SK-N-MC (cell line): ENCODE measurements at regions not wholly inside any gene's neighbourhood (a gene's known extent, or its start where the extent isn't known, plus 50 kb on each side); places are given as distances from the start of the nearest gene placed in this dataset.

Source experiments
- EZH2 ChIP-seq: fragments of 200-600 bp; sonication (generic); IDR thresholded peaks from one replicate; pipeline ENCODE4 v1.6.1; 2017; ENCODE audit warnings: antibody characterized with exemption
- FOXP2 ChIP-seq: optimal IDR thresholded peaks from 2 replicates; pipeline ENCODE3; 2011; ENCODE audit warnings: mild to moderate bottlenecking, moderate library complexity; ENCODE audit not compliant: insufficient read depth; ENCODE audit errors: extremely low read length, control extremely low read depth
- POLR2AphosphoS5 ChIP-seq: IDR thresholded peaks from 2 replicates; pipeline ENCODE4 v1.6.1; 2012; ENCODE audit warnings: mild to moderate bottlenecking, low read depth, low read length, borderline replicate concordance

DNA sequence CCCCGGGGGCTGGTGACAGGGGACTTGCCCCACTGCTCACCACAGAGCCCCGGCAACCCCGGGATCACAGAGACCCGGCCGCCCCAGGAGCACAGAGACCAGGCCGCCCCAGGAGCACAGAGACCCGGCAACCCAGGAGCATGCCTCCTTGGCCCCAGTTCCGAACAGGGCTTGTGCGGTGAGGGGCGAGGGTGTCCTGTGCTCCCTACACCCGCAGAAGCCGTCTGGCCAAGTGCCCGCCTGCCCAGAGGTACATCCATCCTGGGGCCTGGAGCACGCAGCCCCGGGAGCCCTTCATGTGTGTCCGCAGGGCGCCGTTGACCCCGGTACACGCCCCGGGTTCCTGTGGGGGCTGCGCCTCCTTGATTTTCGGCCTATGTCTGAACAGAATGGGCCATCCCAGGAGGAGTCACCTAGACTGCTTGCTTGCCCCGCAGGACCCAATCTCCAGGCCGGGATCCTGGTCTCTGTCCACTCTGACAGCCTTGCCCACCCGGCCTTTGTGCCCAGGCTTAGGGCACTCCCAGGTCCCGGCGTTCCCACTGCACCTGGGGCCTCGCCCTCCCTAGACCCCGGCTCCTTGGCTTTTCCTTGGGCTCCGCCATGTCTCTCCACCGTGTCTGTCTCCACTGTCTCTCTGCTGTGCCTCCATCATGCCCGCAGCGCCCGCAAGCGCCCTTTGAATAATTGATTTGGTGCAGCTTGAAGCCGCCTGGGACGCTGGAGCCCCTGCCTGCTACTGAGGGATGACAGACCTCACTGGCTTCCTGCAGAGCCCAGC, 219.8 kb downstream of the ERMARD start:
- TF ChIP-seq EZH2 = no peak
- TF ChIP-seq POLR2AphosphoS5 = no peak
- TF ChIP-seq FOXP2 = no peak
